ENCODE measurements at regions not wholly inside any gene's neighbourhood (a gene's known extent, or its start where the extent isn't known, plus 50 kb on each side); places are given as distances from the start of the nearest gene placed in this dataset.

GRCh38 chr12:62995097-62995496 is 60.1 kb upstream of the PPM1H start:
- no peak for DNase-seq (ENCODE audit: low read depth)

DNA sequence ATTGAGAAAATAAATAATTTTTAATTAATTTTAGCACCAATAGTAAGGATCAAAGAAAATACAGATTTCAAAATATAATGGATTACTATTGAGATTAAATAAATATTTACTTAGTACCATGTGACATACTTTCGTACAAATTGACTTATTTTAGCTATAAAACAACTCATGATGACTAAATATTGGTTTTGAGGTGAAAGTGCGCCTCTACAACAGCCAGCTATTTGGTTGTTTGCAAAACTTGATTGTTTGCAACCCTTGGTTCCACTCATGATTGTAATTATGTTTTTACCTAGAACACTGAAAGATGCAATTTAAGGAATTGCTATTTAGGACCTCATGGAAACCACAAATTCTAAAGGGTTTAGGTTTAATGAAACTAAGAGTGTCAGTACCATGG is 51.9 kb upstream of the PPM1H start:
- DNase-seq (ENCODE audit: low read depth) = no peak
